Smooth muscle cell (in vitro differentiated cells): ENCODE measurements at regions not wholly inside any gene's neighbourhood (a gene's known extent, or its start where the extent isn't known, plus 50 kb on each side); places are given as distances from the start of the nearest gene placed in this dataset.

Source experiments
- DNase-seq: peaks from one replicate; lab custom pipeline; 2025; ENCODE audit not compliant: unreplicated experiment; lab: John Stamatoyannopoulos, UW
- H2AFZ ChIP-seq: fragments of 200-600 bp; sonication (generic); 2 replicates; pipeline ENCODE4 v1.6.0; 2016; ENCODE audit warnings: antibody characterized with exemption, low read depth, mild to moderate bottlenecking
- H3F3A ChIP-seq: fragments of 200-600 bp; sonication (generic); 2 replicates; pipeline ENCODE4 v1.6.0; 2017; ENCODE audit warnings: antibody characterized with exemption, low read depth
- H3K27ac ChIP-seq: fragments of 200-600 bp; sonication (generic); 2 replicates; pipeline ENCODE4 v1.5.1; 2016; ENCODE audit warnings: low read depth, mild to moderate bottlenecking
- H3K27me3 ChIP-seq: fragments of 200-600 bp; sonication (generic); 2 replicates; pipeline ENCODE4 v1.6.1; 2016; ENCODE audit warnings: low read depth, mild to moderate bottlenecking
- H3K36me3 ChIP-seq: fragments of 200-600 bp; sonication (generic); 2 replicates; pipeline ENCODE4 v1.5.1; 2016; ENCODE audit warnings: low read depth
- H3K4me1 ChIP-seq: fragments of 200-600 bp; sonication (generic); 2 replicates; pipeline ENCODE4 v1.5.1; 2016; ENCODE audit warnings: low read depth
- H3K4me2 ChIP-seq: fragments of 200-600 bp; sonication (generic); 2 replicates; pipeline ENCODE4 v1.6.0; 2016; ENCODE audit warnings: mild to moderate bottlenecking
- H3K4me3 ChIP-seq: fragments of 200-600 bp; sonication (generic); 2 replicates; pipeline ENCODE4 v1.5.1; 2016; ENCODE audit warnings: mild to moderate bottlenecking
- H3K79me2 ChIP-seq: fragments of 200-600 bp; sonication (generic); 2 replicates; pipeline ENCODE4 v1.6.0; 2016; ENCODE audit warnings: low read depth, mild to moderate bottlenecking
- H3K9ac ChIP-seq: fragments of 200-600 bp; sonication (generic); 2 replicates; pipeline ENCODE4 v1.6.0; 2016; ENCODE audit warnings: low read depth
- H3K9me3 ChIP-seq: fragments of 200-600 bp; sonication (generic); replicated peaks from 2 replicates; pipeline ENCODE4 v1.5.1; 2016; ENCODE audit warnings: low read depth
- H4K20me1 ChIP-seq: fragments of 200-600 bp; sonication (generic); 2 replicates; pipeline ENCODE4 v1.6.0; 2016; ENCODE audit warnings: low read depth
- WGBS: methylation state at CpG from one replicate; pipeline ENCODE4 v1.1.7; 2016; ENCODE audit warnings: low lambda C conversion rate; 5-methylcytosine and 5-hydroxymethylcytosine counted together
- TF ChIP-seq, protein P1 (sequence below): fragments of 200-600 bp; sonication (generic); IDR thresholded peaks from 2 replicates; pipeline ENCODE4 v1.5.1; 2017; ENCODE audit warnings: borderline replicate concordance, mild to moderate bottlenecking, antibody characterized with exemption; ENCODE audit not compliant: insufficient read depth, poor library complexity, severe bottlenecking

DNA sequence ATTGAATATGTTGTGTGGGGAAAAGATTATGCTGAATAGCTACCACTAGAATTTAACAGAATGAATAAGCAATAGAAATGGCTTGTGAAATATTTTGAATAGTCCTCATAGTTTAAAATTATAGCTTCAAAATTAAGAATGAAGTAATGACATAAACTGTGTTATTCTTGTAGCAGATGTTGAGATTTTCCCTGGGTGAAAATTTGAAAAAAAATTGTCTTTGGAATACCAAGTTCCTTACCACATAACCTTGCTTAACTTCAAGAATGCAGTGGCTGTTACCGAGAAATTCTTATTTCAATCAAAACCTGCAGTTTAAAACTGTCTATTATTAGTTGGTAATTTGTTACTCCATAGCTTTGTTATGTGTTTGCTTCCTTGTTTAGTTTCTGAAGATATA, 1268.6 kb downstream of the RAPGEF2 start:
- Histone ChIP-seq H3K4me1 (no peaks in the 10 kb centered on the region), H3K36me3 (no peaks in the 10 kb centered on the region), H3F3A (no peaks in the 10 kb centered on the region), H3K4me3 (no peak overlapping the region), H4K20me1 (no peaks in the 10 kb centered on the region), H3K9ac (no peak overlapping the region), H3K79me2 (no peaks in the 10 kb centered on the region), H3K27me3 (no peaks in the 10 kb centered on the region), H3K9me3 (no peaks in the 10 kb centered on the region), H2AFZ (no peak overlapping the region), H3K4me2 (no peak overlapping the region), H3K27ac (no peak overlapping the region)
- DNase-seq = no peak
- WGBS = 93% methylated on average over 1 of the region's 1 CpG
- TF ChIP-seq, protein P1, sequence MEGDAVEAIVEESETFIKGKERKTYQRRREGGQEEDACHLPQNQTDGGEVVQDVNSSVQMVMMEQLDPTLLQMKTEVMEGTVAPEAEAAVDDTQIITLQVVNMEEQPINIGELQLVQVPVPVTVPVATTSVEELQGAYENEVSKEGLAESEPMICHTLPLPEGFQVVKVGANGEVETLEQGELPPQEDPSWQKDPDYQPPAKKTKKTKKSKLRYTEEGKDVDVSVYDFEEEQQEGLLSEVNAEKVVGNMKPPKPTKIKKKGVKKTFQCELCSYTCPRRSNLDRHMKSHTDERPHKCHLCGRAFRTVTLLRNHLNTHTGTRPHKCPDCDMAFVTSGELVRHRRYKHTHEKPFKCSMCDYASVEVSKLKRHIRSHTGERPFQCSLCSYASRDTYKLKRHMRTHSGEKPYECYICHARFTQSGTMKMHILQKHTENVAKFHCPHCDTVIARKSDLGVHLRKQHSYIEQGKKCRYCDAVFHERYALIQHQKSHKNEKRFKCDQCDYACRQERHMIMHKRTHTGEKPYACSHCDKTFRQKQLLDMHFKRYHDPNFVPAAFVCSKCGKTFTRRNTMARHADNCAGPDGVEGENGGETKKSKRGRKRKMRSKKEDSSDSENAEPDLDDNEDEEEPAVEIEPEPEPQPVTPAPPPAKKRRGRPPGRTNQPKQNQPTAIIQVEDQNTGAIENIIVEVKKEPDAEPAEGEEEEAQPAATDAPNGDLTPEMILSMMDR = no peak

DNA sequence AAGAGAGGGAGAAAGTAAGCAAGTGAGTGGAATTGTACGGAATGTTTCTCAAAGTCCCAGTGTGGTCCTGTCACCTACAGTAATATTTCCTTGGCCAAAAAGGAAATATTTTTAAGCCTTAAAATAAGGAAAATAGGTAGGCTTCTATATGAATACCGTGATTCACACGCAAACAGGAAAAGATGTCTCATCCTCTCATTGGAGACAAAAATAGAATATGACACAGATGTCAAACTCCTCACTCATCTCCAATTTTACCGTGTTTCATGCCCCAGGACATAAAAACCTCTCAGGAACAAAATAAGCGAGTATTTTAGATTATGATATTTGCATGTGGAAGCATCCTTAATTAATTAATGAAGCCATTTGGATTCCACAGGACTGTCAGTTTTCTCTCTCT, 1269.5 kb downstream of the RAPGEF2 start:
- H4K20me1 ChIP-seq = no peaks in the 10 kb centered on the region
- TF ChIP-seq, protein P1 = no peak
- no peak overlapping the region for H3K9ac ChIP-seq
- H3F3A ChIP-seq = no peaks in the 10 kb centered on the region
- no peaks in the 10 kb centered on the region for H3K36me3 ChIP-seq
- no peaks in the 10 kb centered on the region for H3K9me3 ChIP-seq
- H2AFZ ChIP-seq = no peak overlapping the region
- no peak overlapping the region for H3K27ac ChIP-seq
- H3K4me2 ChIP-seq = no peak overlapping the region
- H3K4me1 ChIP-seq = no peaks in the 10 kb centered on the region
- no peaks in the 10 kb centered on the region for H3K79me2 ChIP-seq
- H3K4me3 ChIP-seq = no peak overlapping the region
- H3K27me3 ChIP-seq = no peaks in the 10 kb centered on the region
- no peak for DNase-seq
- WGBS = 84% methylated on average over 5 of the region's 5 CpGs

DNA sequence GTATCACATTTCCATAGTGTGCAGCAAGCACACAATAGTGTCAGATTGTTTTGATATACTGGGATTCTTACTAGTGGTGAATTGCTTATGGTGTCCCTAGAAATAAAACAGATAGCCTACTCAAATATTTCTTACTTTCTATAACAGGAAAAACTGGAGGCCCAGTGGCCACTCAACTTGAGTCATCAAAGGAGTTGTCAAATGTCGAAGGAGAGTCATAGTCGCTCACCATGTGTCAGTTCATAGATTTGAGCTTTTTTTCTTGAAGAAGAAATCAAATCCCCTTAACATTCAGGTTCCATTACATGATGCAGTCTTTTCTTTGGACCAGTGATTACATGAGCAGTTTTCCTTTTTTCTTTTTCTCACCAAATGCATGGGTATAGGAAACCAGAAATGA, 1271.0 kb downstream of the RAPGEF2 start:
- Histone ChIP-seq H3K9me3 (no peaks in the 10 kb centered on the region), H3K27me3 (no peaks in the 10 kb centered on the region), H3K27ac (no peak overlapping the region), H2AFZ (no peak overlapping the region), H3K79me2 (no peaks in the 10 kb centered on the region), H3K9ac (no peak overlapping the region), H3K4me1 (no peaks in the 10 kb centered on the region), H3K4me2 (no peak overlapping the region), H3K4me3 (no peak overlapping the region), H3F3A (no peaks in the 10 kb centered on the region), H3K36me3 (no peaks in the 10 kb centered on the region), H4K20me1 (no peaks in the 10 kb centered on the region)
- DNase-seq = no peak
- TF ChIP-seq, protein P1 = no peak
- WGBS = 100% methylated on average over 2 of the region's 2 CpGs

DNA sequence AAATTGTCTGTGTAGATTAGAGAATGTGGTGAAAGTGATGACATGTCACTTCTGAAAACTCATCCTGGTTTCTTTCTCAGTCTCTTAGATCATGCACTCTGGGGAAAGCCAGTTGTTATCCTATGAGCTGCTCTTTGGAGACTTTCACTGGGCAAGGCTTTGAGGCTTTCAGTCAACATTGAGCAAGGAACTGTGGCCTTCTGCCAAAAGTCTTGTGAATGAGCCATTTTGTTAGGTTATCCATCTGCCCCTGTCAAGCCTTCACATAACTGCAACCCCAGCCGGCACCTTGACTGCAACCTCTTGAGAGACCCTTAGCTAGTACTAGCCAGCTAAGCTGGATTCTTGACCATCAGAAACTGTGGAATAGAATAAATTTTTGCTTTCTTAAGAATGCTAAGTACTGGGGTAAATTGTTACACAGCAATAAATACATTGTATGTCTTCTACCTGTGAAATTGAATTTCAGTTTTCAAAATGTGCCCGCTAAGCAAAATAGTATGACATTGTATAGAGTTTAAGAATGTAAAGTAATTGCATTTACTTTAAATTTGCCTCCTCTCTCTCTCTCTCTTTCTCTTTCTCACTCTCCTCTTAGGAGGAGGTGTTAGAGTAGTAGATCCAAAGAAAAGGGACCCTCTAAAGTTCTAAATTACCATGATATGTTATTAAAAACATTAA, 1273.0 kb downstream of the RAPGEF2 start:
- H3K36me3 ChIP-seq = no peaks in the 10 kb centered on the region
- no peaks in the 10 kb centered on the region for H3F3A ChIP-seq
- H3K79me2 ChIP-seq = no peaks in the 10 kb centered on the region
- TF ChIP-seq, protein P1 = no peak
- no peaks in the 10 kb centered on the region for H3K4me1 ChIP-seq
- H3K27ac ChIP-seq = no peak overlapping the region
- H3K4me2 ChIP-seq = no peak overlapping the region
- H3K27me3 ChIP-seq = no peaks in the 10 kb centered on the region
- no peak overlapping the region for H2AFZ ChIP-seq
- H3K9me3 ChIP-seq = no peaks in the 10 kb centered on the region
- no peak for DNase-seq
- no peak overlapping the region for H3K4me3 ChIP-seq
- 93% methylated on average over 2 of the region's 2 CpGs for WGBS
- no peak overlapping the region for H3K9ac ChIP-seq
- no peaks in the 10 kb centered on the region for H4K20me1 ChIP-seq
